NCI-H1417 (cell line): ENCODE measurements at regions not wholly inside any gene's neighbourhood (a gene's known extent, or its start where the extent isn't known, plus 50 kb on each side); places are given as distances from the start of the nearest gene placed in this dataset.

Experiments used
- DNase-seq, 3 experiments: peaks; one replicate each; lab custom pipeline; 2025; lab: John Stamatoyannopoulos, UW

DNA sequence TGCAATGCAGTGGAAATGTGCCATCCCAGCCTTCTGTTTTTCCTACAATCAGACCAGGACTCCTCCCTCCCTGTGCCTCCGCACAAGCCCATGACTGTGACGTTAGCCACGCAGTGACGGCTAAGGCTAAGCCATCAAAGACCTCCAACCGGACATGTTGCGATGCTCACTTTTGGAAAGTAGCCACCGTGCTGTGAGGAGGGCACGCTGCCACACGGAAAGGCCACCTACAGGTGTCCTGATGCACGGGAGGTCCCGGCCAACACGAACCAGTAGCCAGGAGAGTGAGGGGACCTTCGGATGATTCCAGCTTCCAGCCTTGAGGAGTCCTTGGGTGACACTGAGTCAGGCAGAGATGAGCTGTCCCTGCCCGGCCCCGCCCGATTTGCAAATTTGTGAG lies 53.9 kb downstream of the FOXL1 start:
- no peak for DNase-seq

DNA sequence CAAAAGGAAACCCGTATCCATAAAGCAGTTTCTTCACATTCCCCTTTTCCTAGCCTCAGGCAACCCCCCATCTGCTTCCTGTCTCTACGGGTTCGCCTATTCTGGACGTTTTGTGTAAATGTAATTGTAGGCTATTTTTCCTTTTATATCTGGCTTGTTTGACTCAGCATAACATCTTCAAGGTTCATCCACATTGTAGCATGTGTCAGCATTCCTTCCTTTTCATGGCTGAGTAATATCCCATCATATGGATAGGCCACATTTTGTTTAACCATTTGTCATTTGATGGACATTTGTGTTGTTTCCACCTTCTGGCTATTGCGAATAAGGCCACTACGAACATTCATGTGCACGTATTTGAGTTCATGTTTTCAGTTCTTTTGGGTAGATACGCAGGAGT lies 54.6 kb downstream of the FOXL1 start:
- no peak for DNase-seq

DNA sequence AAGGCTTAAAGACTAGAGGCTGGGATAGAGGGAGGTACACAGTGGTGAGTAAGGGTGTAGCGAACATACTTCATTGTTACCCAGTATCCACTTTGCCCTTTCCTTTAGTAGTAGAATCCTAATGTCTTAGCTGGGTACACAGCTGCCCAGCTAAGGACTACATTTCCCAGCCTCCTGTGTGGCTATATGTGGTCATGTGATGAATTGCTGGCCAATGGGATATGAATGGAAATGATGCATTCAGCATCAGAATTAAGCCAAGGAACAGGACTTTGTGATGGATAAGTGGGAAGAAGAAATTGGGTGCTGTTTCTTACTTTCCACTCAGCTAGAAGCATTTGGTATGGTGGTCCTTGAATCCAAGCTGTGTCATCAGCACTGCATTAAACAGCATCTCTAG lies 55.9 kb downstream of the FOXL1 start:
- DNase-seq, result no peak

DNA sequence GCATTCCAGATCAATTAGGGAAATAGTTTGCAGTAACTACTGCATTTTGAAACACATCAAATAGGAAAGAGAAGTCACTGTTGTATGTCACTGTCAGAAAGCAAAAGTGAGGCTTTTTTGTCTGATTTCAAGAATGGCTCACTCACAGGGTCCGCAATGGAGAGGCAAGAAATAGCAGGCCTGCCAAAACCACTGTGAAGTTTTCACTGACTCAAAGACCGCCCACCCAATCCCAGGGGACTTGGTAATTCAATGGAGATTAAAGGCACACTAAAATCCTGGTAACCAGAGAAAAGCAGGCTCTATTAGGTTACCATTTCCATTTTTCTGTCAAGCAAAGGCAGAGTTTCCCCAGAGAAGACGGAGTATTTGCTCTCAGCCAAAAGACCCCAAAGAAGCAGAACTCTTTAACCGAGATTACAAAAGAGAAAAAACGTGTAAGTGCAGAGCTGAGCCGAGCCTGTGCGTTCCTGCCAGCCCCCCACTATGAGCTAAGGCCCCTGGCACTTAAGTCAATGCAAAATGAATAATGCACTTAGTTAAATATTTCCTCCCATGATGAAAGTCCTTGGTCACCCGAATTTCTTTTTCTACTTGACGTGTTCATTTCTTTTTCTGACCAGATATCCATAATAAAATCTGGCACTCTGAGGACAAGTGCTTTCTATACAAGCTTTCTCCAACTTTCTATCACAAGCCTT lies 57.0 kb downstream of the FOXL1 start:
- no peak for DNase-seq

DNA sequence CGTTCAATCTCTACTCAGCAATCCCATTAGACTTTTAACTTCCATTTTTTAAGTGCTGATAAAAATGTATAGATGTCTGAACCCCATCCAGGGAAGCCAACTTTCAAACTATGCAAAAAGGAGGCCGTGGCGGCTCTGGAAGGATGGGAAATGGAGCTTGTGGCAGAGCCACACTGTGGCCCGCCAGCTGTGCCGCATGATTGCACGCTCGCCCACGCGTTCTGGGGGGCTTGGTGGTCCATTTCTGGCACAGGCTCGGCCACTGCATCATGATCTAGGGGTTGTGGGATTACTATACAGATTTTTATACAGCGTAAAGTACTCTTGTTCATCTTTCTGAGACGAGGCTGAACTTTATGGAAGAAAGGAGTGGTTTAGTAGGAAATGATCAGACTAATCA lies 57.6 kb downstream of the FOXL1 start:
- DNase-seq, result no peak

DNA sequence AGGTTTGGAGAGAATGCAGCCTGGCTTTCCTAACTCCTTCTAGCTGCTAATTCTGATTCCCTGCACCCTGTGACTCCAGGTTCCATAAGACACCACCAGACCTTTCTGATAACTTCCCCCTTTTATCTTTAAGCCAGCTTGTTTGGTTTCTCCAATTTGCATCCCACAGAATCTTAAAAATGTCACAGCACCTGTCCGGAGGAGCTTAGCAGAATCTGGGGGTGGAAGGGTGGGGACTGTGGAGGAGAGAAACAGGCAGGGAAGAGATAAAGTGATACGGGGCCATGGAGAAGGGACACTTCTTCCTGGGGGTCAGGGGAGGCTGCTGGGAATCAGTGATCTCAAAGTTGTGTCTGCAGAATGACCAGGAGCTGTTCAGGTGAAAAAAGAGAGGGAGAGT lies 59.4 kb downstream of the FOXL1 start:
- no peak for DNase-seq

DNA sequence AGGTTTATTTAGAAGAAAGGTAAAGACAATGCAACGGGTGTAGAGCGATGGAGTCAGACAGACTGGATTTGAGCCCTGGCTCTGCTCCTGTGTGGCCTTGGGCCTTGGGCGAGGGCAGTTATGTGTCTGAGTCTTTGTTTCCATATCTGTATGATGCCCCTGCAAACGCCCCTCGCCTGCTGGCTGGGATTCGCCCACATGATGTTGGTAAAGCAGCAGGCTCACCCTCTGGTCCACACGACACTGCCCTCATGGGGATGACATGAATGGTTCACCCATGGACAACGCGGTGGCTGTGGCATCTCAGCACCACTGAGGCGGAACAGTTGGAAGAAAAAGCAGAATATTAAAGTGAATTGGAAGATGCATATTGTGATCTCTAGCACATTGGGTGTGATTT lies 60.3 kb downstream of the FOXL1 start:
- DNase-seq, result no peak

DNA sequence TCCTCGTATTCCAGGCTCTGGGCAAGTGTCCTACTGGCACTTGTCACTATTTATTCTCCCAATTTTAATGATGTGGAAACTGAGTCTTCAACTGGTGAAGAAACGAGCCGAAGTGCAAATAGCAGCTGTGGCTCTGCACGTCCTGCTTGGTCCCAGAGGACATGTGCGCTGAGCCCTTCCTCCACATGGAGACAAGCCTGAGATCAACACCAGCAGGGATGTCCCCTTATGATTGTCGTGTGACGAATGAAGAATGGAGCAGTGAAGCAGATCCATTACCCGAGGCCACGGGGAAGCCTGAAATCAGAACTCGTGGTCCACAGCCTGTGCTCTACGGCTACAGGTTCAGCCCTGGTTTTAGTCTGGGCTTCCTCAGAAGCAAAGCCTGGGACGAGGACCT lies 61.0 kb downstream of the FOXL1 start:
- DNase-seq, result no peak

DNA sequence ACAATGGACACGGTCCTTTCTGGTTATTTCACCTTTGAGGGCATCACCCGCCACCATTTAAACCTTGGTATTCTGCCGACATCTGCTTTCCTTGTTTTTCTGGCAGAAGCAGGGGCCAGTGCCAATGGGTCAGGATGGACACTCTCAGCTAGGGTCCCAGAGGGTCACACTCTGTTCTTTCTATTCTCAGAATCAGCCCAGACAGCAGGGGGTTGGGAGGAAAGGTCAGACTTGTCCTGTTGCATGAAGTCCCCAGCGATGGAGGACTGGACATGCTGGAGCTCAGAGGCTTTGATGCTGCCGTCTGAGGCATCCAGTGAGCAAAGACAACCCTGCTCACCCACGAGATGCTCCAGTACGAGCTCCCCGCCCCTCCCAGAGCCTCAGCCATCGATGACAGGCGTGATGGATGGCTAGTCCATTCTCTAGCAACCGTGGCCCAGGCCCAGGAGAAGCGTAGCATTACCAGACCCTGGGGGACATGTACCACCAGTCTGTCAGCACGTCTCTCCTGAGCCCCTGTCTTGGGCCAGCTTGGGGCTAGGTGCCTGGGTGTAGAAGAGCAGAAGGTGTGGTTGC lies 62.0 kb downstream of the FOXL1 start:
- no peak for DNase-seq

DNA sequence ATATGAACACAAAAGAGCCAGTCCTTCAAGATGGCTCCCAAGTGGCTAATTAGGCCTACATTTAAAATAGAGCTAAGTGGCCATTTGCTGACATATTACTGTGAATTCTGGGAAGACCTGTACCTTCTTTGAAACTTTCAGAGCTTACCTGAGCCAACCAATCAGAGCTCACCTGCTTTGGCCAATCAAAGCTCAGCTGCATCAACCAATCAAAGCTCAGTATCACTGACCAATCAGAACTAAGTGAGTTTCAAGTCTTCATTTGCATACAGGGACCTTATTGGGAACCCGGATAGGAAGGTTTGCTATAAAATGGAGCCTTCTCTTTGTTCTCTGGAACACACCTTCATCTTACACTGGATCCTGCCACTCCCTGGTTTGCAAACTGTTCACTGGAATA lies 63.7 kb downstream of the FOXL1 start:
- DNase-seq, result no peak

DNA sequence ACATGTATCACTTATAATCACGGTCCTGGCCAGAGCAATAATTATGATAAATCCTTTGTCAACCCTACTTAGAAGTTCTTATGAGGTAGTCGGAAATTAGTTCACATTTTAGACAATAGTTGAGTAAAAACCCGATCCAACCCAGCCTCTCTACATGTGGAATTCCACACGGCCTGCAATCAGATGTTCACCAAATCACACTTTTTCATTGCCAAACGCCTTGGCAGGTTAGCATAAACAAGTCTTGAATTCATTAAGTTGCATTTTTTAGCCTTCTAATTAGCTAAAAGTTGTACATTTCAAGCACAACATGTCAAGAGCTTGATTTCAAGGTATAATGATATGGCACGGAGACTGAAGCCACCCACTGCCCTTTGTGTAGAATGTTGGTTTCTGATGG lies 65.3 kb downstream of the FOXL1 start:
- DNase-seq, result no peak

DNA sequence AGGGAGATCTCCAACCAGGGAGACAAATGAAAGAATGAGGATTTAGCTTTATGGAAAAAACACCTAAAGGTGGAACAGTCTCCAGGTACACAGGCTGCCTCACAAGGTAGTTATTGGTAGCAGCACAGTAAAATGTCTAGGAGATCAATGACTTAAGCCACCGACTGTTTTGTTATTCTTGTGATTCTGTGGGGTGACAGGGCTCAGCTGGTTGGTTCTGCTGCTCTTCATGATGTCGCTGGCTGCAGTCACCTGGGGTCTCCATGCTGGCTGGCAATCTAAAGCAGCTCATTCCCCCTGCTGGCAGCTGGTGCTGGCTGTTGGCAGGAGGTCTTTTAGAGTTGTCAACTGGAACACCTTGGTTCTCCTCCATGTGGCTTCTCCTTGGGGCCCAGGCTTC lies 69.2 kb downstream of the FOXL1 start:
- DNase-seq, result no peak

DNA sequence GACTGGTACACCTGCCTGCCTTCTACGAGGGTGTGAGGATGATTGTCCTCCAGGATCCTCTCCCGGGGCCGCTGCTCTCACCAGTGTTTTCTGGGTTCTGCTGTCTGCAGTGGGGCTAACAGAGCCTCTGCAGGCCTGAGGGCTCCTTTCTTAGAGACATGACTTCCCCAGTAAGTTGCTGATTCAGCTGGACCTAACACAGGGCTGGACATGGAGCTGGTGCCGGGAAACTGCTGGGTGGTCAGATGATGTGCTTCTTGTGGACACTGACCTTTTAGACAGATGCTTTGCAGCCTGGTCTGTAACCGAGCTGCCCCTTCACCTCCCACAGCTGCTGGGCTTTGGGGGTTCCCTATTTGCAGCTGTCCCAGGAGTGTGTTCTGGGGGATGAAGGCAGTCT lies 71.5 kb downstream of the FOXL1 start:
- DNase-seq, result no peak

DNA sequence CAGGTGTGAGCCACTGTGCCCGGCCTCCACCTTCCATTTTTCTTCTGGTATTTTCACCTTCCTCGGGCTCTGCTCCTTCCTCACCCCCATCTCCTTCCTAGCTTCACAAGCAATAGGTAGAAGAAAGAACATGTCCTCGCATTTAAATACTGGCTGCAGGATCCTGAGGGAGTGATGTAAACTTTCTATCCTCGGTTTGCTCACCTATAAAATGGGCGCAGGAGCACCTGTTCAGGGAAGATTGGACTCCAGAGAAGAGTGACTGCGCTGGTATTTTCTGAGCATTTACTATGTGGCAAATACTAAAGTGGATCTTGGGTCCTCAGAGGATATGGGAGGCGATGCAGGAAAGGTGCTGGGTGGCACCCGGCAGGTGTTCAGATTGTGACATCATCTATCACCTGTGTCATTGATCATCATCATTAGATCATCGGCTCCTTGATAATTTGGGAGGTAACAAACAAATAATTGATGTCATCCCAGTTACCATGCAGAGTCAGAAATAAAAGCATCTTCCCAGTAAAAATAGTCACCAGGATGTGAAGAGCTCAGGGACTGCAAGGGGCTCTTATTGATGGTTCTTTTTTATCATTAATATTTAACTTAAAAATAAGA lies 72.8 kb downstream of the FOXL1 start:
- DNase-seq, result no peak

DNA sequence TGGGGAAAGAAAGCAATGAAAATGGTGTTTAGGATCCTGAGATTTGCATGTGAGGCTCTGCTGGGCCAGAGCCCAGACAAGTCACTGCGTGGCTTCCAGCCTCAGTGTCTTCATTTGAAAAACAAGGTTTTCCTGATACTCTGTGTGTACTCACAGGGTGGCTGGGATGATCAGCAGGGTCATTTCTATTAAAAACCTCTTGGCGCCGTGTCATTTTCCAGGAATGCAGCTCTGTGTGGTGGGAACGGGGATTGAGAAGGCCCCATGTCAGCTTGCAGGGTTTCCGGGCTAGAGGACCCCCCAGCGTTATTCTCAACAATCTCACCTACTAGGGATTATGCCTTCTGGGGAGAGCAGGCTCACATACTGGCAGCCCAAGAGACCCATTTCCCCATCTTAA lies 73.5 kb downstream of the FOXL1 start:
- DNase-seq, result no peak

DNA sequence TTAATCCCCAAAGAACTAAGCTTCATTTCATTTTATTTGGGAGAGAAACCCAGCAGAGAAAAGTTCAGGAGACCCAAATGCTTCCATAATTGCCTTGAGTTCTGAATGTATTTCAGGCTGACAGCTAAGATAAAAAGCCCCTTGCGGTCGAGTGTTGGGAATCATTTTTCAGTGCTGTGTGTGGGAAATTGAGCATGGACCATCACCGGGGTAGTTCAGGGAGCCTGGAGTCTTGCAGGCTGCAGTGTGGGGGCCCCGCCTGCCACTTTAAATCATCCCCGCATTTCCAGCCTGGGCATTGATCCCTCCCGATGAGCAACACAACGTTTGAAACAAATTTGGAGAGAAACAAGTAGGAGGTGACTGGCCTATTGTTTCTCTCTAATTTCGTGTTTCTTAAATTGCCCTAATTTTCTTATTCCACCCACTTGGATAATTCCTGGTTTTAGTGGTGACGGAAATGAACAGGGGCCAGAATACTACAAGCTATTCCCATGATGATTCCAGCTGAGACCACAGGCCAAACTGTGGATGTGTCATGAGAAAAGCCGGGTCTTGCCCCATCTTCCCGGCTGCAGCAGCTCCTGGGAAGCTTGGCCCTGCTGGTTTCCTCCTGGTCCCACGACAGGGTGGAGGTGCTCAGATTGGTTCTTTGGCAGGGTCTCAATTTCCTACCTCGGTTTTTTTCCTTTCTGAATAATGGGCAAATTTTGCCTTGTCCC lies 75.1 kb downstream of the FOXL1 start:
- no peak for DNase-seq

DNA sequence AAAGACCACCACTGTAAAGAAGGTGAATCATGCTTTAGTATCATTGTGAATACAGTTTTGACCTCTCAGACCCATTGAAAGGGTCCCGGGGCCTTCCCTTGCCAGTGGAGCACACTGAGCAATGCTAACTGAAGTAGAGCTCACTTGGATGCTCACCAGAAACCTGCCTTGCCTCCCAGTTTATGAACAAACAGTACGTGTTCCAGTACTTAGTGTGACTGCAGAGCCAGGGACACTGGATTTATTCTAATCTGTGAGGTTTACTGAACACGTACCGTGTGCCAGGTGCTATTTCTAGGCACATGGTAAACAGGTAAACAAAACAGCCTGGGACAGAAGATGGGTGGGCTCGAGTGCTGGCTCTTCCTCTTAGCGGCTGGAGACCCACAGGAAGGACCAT lies 79.6 kb downstream of the FOXL1 start:
- no peak for DNase-seq

DNA sequence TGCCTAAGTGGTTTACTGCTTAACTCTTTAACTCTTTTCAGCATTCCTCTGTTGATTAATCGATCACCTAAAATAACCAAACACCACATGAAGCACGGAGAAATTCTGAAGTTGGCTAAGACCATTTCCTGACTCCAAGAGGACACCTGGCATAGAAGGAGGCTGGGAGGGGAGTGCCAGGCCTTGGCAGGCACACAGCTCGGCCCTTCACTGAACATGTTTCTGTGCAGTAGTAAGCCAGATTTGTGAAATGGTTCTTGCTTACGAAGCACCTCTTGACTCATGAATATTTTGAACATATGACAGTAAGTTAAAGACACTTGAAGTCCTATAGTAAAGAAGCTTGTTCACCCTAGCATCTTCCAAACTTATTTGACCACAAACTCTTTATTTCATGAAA lies 82.3 kb downstream of the FOXL1 start:
- DNase-seq, result no peak

DNA sequence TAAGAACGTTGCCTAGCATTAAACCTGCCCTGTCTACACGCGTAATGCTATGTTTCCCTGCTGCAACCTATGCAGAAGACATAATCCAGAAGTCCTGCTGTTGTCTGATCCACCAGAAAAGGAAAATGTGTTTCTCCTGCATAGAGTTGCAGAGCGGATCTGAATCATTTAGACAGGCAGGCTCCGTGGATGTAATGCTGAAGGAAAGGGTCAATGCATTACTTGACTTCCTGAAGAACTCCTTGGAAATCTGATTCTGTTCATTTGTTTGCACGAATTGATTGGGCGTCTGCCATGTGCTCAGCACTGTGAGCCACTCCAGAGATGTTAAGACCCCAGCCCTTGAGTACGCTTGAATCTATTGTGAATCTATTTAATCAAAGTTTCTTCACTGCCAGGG lies 83.4 kb downstream of the FOXL1 start:
- DNase-seq, result no peak

DNA sequence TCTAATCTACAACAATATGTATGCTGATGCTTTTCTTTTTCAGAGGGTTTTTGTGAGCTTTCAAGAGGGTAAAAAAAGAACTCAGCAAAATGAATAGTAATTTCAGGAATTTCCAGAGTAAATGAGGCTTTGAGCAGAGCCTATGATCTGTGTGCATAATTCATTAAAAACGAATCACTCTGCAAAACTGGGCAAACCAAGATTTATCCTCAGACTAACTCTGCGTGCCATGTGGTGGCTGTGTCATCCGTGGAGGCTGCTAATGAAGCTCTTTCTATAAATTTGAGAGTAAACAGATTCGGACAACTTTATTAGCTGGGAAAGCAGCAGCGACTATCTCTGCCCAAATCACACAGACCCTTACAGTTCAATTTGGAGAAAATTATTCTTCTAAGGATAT lies 83.8 kb downstream of the FOXL1 start:
- no peak for DNase-seq

DNA sequence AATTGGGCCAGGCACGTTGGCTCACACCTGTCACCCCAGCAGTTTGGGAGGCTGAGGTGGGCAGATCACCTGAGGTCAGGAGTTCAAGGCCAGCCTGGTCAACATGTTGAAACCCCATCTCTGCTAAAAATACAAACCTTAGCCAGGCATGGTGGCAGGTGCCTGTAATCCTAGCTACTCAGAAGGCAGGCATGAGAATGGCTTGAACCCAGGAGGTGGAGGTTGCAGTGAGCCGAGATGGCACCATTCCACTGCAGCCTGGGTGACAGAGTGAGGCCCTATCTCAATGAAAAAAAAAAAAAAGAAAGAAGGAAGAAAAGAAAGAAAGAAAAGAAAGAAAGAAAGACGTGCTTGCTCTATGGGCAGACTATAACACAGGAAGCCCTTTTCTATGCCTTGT lies 84.4 kb downstream of the FOXL1 start:
- no peak for DNase-seq

DNA sequence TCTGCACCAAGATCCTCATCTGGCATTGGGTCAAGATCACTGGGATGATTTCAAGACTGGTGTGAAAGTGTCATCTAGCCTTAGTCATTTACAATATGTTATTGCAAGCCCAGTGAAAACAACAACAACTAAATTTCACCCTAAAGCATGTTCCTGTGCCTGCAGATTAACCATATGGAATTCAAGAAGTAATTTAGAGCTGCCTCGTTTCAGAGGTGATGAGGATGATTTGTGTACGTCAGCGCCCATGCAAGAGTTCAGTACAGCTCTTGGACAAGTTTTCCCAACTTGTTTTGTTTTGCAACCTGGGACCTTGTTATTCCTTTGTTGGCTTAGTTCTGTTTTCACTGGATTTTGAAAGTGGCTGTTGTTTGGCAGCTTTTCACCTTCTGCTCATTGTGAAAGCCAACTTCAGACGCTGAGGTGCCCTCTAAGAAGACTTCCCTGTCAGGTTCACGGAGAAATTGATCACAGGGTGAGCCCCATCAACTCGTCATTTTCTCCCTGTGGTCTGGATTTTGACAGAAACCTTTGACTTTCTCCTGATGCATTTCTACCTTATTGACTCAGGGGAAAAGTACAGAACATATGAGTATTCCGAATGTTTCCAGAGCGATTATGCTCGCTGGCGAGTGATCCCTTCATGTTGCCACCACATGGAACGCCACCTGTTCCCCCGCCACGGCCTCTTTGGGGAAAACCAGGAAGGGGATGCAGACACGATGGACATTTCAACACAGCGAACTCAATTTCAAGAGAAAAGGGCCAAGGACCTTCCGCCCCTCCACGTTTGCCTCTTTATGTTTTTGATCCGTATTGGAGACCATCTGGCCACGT lies 85.6 kb downstream of the FOXL1 start:
- DNase-seq, result no peak
